ENCODE measurements at regions not wholly inside any gene's neighbourhood (a gene's known extent, or its start where the extent isn't known, plus 50 kb on each side); places are given as distances from the start of the nearest gene placed in this dataset.

DNA sequence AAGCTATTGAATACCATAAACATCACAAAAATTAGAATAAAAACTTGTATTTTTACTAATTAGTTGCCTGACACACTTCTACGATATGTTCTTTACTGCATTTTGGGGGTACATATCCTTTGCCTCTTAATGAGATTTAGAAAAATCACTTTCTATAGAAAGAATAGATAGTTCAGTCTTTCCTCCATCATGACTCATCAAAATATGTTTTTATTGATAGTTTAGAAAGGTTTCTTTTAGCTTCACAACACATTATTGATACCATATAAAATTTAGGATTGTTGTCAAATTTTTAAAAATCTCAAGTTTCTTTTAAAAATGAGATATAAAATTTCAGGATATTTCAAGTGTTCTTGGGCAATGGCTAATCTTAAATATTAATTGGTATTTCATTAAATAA, 74.5 kb upstream of the NOCT start:
- TF ChIP-seq, protein P1, sequence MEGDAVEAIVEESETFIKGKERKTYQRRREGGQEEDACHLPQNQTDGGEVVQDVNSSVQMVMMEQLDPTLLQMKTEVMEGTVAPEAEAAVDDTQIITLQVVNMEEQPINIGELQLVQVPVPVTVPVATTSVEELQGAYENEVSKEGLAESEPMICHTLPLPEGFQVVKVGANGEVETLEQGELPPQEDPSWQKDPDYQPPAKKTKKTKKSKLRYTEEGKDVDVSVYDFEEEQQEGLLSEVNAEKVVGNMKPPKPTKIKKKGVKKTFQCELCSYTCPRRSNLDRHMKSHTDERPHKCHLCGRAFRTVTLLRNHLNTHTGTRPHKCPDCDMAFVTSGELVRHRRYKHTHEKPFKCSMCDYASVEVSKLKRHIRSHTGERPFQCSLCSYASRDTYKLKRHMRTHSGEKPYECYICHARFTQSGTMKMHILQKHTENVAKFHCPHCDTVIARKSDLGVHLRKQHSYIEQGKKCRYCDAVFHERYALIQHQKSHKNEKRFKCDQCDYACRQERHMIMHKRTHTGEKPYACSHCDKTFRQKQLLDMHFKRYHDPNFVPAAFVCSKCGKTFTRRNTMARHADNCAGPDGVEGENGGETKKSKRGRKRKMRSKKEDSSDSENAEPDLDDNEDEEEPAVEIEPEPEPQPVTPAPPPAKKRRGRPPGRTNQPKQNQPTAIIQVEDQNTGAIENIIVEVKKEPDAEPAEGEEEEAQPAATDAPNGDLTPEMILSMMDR (IDR thresholded peaks at IDR 0.05) = no peak
- no peak for TF ChIP-seq POLR2A (IDR thresholded peaks at IDR 0.05)
